ENCODE measurements at regions not wholly inside any gene's neighbourhood (a gene's known extent, or its start where the extent isn't known, plus 50 kb on each side); places are given as distances from the start of the nearest gene placed in this dataset.
"Not testable (repeated sequence)": the region's sequence is repeated elsewhere in the genome, so short reads cannot be mapped to it uniquely, and the experiment has no call there.

DNA sequence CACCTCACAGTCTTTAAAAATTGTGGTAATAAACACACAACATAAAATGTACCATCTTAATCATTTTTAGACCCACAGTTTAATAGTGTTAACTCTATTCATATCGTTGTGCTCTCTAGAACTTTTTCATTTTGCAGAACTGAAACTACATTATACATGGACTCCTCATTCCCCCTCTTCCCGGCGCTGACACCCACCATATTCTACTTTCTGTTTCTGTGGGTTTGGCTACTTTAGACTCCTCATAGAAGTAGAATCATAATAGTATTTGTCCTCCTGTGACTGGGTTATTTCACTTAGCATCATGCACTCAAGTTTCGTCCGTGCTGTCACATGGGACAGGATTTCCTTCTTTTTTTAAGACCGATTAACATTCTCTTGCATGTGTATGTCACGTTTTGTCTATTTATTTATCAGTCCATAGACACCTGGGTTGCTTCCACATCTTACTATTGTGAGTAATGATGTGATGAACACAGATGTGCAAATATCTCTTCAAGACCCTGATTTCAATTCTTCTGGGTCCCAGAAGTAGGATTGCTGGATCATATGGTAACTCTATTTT lies 62.9 kb upstream of the TMPRSS2 start:
- no peak for DNase-seq (ENCODE audit: low read depth)
- no peak overlapping the region for H3K4me3 ChIP-seq (ENCODE audit: low read depth, low read length)
- TF ChIP-seq, protein P1, sequence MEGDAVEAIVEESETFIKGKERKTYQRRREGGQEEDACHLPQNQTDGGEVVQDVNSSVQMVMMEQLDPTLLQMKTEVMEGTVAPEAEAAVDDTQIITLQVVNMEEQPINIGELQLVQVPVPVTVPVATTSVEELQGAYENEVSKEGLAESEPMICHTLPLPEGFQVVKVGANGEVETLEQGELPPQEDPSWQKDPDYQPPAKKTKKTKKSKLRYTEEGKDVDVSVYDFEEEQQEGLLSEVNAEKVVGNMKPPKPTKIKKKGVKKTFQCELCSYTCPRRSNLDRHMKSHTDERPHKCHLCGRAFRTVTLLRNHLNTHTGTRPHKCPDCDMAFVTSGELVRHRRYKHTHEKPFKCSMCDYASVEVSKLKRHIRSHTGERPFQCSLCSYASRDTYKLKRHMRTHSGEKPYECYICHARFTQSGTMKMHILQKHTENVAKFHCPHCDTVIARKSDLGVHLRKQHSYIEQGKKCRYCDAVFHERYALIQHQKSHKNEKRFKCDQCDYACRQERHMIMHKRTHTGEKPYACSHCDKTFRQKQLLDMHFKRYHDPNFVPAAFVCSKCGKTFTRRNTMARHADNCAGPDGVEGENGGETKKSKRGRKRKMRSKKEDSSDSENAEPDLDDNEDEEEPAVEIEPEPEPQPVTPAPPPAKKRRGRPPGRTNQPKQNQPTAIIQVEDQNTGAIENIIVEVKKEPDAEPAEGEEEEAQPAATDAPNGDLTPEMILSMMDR (conservative IDR thresholded peaks at IDR 0.05; ENCODE audit: low read depth, low read length): no peak

DNA sequence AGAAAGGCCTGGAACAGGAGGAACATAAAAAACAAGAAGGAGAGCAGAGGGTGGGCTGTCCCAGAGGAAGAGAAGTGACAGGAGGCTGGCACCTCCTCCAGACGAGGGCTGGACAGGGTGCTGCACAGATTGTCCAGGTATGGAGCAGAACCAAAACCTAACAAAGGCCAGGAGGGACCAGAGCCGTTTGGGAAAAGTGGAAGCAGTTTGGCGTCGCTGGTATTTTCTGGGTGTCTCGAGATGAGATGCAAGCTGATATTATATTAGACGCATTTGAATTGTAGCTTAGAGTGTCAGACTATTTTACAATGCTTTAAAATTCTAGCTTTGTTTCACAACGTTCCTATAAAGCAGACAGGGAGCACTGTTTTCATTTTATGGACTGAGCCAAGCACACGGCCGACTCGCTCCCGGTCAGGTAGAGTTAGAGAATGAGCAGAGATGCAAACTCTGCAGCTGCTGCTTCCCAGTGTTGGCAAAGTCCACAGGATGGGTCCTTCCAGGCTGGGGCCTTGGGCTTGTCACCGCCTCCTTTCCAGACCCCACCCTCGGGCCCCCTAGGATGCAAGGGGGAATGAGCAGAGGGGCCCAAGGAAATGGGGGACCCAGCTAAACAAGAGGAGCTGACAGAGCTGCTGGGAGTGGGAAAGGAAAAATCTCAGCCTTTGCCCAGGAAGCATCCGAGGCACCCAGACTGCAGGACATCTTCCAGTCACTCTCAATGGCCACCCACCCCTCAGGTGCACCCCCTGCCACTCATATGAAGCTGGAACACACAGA lies 60.8 kb upstream of the TMPRSS2 start:
- DNase-seq (ENCODE audit: low read depth): no peak
- H3K4me3 ChIP-seq (ENCODE audit: low read depth, low read length): no peak overlapping the region
- TF ChIP-seq, protein P1 (conservative IDR thresholded peaks at IDR 0.05; ENCODE audit: low read depth, low read length): no peak

DNA sequence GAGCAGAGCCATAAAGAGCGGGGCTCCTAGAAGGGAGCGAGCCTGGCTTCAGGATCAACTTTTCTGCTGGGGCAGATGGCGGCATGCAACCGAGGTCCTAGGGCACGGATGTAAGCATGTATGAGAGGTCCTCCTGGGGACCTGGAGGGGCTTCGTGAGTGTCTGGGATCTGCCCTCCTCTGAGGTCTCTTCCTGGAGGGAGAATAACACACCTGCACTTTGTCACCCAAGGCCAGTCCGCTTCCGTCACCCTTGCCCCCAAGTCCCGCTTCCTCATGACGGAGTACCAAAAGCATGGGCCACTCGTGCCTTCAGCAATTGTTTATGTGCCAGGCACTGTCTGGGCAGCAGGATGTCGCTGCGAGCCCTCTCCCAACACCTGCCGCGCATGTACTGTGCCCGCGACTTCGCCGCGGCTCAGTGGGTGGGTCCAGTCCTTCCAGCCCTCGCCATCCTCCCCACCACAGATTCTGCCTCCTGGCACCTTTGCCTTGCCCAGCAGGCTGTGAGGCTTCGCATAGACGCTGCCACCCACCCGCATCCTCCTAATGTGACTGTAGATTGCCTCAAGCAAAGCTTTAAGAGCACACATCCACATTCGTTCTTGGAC lies 60.0 kb upstream of the TMPRSS2 start:
- DNase-seq (ENCODE audit: low read depth): no peak
- H3K4me3 ChIP-seq (ENCODE audit: low read depth, low read length): no peak overlapping the region
- TF ChIP-seq, protein P1 (conservative IDR thresholded peaks at IDR 0.05; ENCODE audit: low read depth, low read length): no peak

DNA sequence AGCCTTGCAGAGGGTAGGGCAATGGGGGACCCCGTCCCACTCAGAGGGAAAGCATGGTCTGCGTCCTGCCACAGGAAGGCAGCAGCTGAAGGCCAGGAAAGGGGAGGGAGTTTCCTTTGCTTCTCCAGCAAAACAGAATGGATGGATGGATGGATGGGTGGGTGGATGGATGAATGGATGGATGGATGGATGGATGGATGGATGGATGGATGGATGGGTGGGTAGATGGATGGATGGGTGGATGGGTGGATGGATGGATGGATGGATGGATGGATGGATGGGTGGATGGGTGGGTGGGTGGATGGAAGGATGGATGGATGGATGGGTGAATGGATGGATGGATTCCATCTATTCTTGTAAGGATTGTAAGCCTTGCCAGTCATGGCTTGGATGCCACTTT lies 59.3 kb upstream of the TMPRSS2 start:
- not testable (repeated sequence) for H3K4me3 ChIP-seq (ENCODE audit: low read depth, low read length); DNase-seq (ENCODE audit: low read depth)

DNA sequence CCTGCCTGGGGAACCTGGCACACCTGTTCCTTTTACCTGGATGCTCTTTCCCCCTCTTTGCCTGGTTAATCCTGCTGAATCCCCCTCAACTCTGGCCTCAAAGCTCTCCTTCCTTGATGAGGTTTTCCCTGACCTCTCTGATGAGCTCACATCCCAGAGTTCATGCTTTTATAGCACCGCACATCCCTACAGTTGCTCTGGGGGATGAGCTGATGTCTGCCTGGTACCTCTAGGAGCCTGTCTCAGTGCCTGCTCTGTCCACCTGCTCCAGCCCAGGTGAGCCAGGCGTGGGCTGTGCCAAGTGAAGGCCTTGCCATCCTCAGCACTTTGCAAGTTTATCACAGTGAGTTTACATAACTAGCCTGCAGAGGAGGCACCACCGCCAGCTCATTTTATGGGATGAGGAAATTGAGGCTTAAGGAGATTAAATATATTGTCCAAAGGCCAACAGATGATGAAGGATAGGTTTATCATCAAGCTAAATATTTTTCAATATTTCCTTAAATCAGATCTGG lies 58.6 kb upstream of the TMPRSS2 start:
- H3K4me3 ChIP-seq (ENCODE audit: low read depth, low read length): no peak overlapping the region
- no peak for DNase-seq (ENCODE audit: low read depth)
- TF ChIP-seq, protein P1 (conservative IDR thresholded peaks at IDR 0.05; ENCODE audit: low read depth, low read length): no peak

DNA sequence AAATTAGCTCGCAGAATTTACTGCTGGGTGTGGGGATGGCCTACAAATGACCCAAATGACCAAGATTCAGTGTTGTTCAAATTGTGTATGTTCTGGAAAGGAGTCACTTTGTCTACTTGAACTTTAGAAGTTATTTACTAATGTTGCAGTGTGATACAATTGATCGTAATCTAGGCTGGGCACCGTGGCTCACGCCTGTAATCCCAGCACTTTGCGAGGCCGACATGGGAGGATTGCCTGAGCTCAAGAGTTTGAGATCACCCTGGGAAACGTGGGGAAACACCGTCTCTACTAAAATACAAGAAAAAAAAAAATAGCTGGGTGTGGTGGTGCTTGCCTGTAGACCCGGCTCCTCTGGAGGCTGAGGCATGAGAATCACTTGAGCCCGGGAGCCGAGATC lies 57.6 kb upstream of the TMPRSS2 start:
- no peak overlapping the region for H3K4me3 ChIP-seq (ENCODE audit: low read depth, low read length)
- TF ChIP-seq, protein P1 (conservative IDR thresholded peaks at IDR 0.05; ENCODE audit: low read depth, low read length): no peak
- no peak for DNase-seq (ENCODE audit: low read depth)

DNA sequence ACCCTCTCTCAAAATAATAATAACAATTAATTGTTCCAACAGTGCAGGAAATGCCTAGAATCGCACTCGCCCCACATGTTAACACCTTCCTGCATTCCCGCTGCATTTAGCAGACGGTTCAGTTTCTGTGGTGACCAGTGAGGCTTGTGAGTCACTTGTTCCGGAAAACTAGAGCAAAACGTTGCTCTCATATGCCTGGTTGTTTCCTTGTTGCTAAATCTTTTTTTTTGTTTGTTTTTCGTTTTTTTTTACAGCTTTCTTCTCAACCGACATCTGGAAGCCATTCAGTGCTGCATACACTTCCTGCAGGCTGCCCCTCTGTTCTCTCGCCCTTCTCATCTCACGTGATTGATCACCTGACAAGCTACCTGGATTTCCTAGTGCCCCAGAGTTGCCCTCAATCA lies 56.9 kb upstream of the TMPRSS2 start:
- TF ChIP-seq, protein P1 (conservative IDR thresholded peaks at IDR 0.05; ENCODE audit: low read depth, low read length): no peak
- no peak for DNase-seq (ENCODE audit: low read depth)
- no peak overlapping the region for H3K4me3 ChIP-seq (ENCODE audit: low read depth, low read length)
